ENCODE measurements at regions not wholly inside any gene's neighbourhood (a gene's known extent, or its start where the extent isn't known, plus 50 kb on each side); places are given as distances from the start of the nearest gene placed in this dataset.
"Not testable (repeated sequence)": the region's sequence is repeated elsewhere in the genome, so short reads cannot be mapped to it uniquely, and the experiment has no call there.

DNA sequence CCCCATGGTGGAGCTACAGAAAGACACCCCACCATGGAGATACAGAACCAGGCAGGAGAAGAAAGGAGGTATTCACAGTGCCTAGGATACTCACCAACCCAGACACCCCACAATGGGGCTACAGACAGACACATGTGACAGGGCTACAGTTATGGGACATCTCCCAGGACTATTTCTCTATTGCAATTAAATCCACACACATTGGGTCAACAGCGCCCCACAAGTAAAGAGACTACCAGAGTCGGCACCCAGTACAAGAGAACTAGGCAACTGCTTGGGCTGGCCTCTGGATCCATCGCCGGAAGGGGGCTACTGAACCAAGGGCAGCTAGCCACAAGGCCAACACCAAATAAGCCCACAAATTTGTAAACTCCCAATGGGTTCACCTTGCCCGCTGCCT lies 310.1 kb upstream of the NCKAP5 start:
- Histone ChIP-seq H3K9me3 (ENCODE audit: control insufficient read depth in 2 of 2, low read length in 2 of 2) (no peaks in the 10 kb centered on the region), H3K4me1 (ENCODE audit: control insufficient read depth, insufficient read depth, low read length) (no peaks in the 10 kb centered on the region), H3K27ac (ENCODE audit: low read length) (no peak overlapping the region), H3K36me3 (ENCODE audit: control insufficient read depth in 2 of 2, insufficient read depth in 2 of 2, low read length in 2 of 2) (no peaks in the 10 kb centered on the region), H3K4me3 (ENCODE audit: low read length in 2 of 2) (no peak overlapping the region), H3K9ac (ENCODE audit: low read length in 2 of 2) (no peak overlapping the region), H3K27me3 (ENCODE audit: control insufficient read depth in 1 of 2, insufficient read depth in 2 of 2, low read length in 2 of 2) (peaks cover 0 to 5% of the 10 kb centered on the region in 2 donors)

DNA sequence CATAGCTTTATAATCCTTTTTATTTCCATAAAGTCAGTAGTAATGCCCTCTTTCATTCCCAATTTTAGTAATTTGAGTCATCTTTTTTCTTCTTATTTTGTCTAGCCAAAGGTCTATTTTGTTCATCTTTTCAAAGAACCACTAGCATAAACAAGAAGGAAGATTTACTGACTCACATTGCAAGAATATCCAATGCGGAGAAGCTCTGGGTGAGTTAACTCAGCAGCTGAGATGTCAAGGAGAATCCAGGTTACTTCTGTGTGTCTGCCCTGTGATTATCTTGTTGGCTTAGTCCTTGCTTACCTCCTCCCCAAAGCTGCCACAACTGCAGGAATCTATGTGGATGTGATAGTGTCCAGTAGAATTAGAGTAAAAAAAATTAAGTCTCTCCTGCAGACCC lies 311.4 kb upstream of the NCKAP5 start:
- Histone ChIP-seq H3K9me3 (ENCODE audit: control insufficient read depth in 2 of 2, low read length in 2 of 2) (no peaks in the 10 kb centered on the region), H3K27ac (ENCODE audit: low read length) (no peak overlapping the region), H3K4me3 (ENCODE audit: low read length in 2 of 2) (no peak overlapping the region), H3K27me3 (ENCODE audit: control insufficient read depth in 1 of 2, insufficient read depth in 2 of 2, low read length in 2 of 2) (peaks cover 0 to 5% of the 10 kb centered on the region in 2 donors), H3K4me1 (ENCODE audit: control insufficient read depth, insufficient read depth, low read length) (no peaks in the 10 kb centered on the region), H3K9ac (ENCODE audit: low read length in 2 of 2) (no peak overlapping the region), H3K36me3 (ENCODE audit: control insufficient read depth in 2 of 2, insufficient read depth in 2 of 2, low read length in 2 of 2) (no peaks in the 10 kb centered on the region)

DNA sequence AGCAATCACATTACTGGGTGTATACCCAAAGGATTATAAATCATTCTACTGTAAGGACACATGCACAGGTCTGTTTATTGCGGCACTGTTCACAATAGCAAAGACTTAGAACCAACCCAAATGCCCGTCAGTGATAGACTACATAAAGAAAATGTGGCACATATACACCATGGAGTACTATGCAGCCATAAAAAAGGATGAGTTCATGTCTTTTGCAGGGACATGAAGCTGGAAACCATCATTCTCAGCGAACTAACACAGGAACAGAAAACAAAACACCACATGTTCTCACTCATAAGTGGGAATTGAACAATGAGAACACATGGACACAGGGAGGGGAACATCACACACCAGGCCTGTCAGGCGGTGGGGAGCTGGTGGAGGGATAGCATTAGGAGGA lies 313.9 kb upstream of the NCKAP5 start:
- H3K9ac ChIP-seq (ENCODE audit: low read length in 2 of 2); H3K4me1 ChIP-seq (ENCODE audit: control insufficient read depth, insufficient read depth, low read length); H3K27ac ChIP-seq (ENCODE audit: low read length); H3K27me3 ChIP-seq (ENCODE audit: control insufficient read depth in 1 of 2, insufficient read depth in 2 of 2, low read length in 2 of 2); H3K36me3 ChIP-seq (ENCODE audit: control insufficient read depth in 2 of 2, insufficient read depth in 2 of 2, low read length in 2 of 2); H3K9me3 ChIP-seq (ENCODE audit: control insufficient read depth in 2 of 2, low read length in 2 of 2); H3K4me3 ChIP-seq (ENCODE audit: low read length in 2 of 2): not testable (repeated sequence)

DNA sequence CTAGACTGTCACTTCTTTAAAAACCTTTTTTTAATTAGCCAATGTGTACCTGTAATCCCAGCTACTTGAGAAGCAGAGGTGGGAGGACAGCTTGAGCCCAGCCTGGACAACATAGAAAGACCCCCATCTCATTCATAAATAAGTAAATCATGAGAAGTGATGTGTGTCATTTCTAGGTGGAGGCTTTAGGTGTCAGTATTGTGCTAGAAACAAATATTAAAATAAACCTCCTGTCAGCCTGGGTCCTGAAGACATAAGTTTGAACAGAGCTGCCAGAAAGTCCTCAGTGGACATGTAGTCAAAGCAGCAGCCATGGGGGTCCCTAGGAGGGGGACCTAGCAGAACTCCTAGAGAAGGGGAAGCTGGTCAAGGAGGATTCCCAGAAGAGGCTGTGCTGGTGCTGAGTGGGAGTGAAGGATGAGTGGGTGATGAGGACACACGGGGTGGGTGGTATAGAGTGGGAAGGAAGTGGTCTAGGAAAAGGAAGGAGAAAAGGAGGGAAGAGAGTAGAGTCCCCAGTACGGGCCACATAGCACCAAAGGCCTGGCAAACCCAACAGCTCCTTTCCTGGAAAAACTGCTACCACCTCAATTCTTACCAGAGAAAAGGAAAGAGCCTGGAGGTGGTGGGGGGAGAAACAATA lies 316.6 kb upstream of the NCKAP5 start:
- no peaks in the 10 kb centered on the region for H3K36me3 ChIP-seq (ENCODE audit: control insufficient read depth in 2 of 2, insufficient read depth in 2 of 2, low read length in 2 of 2)
- H3K4me3 ChIP-seq (ENCODE audit: low read length in 2 of 2): no peak overlapping the region
- H3K27ac ChIP-seq (ENCODE audit: low read length): no peak overlapping the region
- H3K9ac ChIP-seq (ENCODE audit: low read length in 2 of 2): no peak overlapping the region
- H3K9me3 ChIP-seq (ENCODE audit: control insufficient read depth in 2 of 2, low read length in 2 of 2): no peaks in the 10 kb centered on the region
- H3K4me1 ChIP-seq (ENCODE audit: control insufficient read depth, insufficient read depth, low read length): peaks cover 7% of the 10 kb centered on the region
- peaks cover 0 to 5% of the 10 kb centered on the region in 2 donors for H3K27me3 ChIP-seq (ENCODE audit: control insufficient read depth in 1 of 2, insufficient read depth in 2 of 2, low read length in 2 of 2)

DNA sequence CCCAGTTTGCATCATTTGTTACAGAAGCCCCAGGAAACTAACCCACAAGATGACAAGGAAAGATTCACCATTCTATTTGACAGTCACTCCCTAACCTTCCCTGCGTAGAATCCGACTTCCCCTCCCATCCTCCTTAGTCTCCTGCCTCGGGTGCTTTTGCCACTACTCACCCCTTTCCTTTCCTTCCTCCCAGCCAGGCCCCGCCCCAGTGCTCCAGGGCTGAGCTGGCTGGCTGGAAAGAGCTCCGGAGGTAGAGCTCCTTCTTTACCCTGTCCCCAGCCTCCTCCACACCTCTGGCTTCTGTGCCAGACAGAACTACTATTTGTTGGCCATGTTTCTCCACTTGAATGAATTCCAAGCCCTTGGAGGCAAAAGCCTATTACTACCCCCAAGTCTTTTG lies 317.6 kb upstream of the NCKAP5 start:
- H3K4me3 ChIP-seq (ENCODE audit: low read length in 2 of 2): no peak overlapping the region
- H3K9ac ChIP-seq (ENCODE audit: low read length in 2 of 2): no peak overlapping the region
- no peak overlapping the region for H3K27ac ChIP-seq (ENCODE audit: low read length)
- H3K4me1 ChIP-seq (ENCODE audit: control insufficient read depth, insufficient read depth, low read length): peaks cover 7% of the 10 kb centered on the region
- H3K27me3 ChIP-seq (ENCODE audit: control insufficient read depth in 1 of 2, insufficient read depth in 2 of 2, low read length in 2 of 2): peaks cover 0 to 5% of the 10 kb centered on the region in 2 donors
- no peaks in the 10 kb centered on the region for H3K9me3 ChIP-seq (ENCODE audit: control insufficient read depth in 2 of 2, low read length in 2 of 2)
- H3K36me3 ChIP-seq (ENCODE audit: control insufficient read depth in 2 of 2, insufficient read depth in 2 of 2, low read length in 2 of 2): no peaks in the 10 kb centered on the region

DNA sequence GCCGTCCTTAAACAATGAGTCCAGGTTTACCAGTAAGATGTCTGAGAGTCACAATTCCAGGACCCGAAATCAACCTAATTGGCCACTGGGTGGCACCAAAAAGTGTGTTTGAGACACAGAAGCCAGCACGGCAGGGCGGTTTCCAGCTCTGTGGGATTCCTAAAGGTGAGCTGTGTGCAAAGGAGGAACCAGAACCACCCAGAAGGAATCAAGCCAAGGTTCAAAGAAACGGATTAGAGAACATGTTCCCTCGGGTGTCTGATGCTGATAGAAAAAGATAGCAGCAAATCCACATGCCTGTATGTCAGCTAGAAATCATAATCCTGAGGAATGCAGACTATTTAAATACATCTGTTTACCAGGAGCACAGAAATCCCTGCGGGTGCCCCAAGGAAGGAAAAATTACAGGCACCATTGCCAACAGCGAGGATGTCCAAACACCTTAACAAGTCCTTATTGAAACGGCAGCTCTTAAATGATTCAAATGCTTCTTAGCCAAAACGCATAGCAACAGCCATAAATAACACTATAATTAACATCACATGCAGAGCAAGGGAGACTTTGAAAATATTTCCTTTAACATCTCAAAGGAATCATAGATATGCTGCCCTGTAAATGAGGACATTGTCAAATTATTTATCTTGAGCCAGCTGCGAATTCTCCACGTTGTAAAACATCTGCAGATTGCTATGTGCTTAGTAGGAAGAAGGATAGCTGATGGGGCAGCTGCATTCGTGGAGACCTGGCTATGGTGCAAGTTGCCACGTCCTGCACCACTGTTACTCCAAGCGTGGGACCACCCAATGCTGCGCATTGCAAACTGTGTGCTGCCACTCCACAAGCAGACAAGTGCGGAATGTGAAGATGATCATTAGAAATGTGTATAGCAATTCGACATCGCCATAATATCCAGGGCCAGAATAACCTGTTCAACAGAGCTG lies 318.7 kb upstream of the NCKAP5 start:
- H3K9ac ChIP-seq (ENCODE audit: low read length in 2 of 2): no peak overlapping the region
- H3K4me1 ChIP-seq (ENCODE audit: control insufficient read depth, insufficient read depth, low read length): peaks cover 7% of the 10 kb centered on the region
- H3K36me3 ChIP-seq (ENCODE audit: control insufficient read depth in 2 of 2, insufficient read depth in 2 of 2, low read length in 2 of 2): no peaks in the 10 kb centered on the region
- no peaks in the 10 kb centered on the region for H3K9me3 ChIP-seq (ENCODE audit: control insufficient read depth in 2 of 2, low read length in 2 of 2)
- no peak overlapping the region for H3K27ac ChIP-seq (ENCODE audit: low read length)
- no peaks in the 10 kb centered on the region for H3K27me3 ChIP-seq (ENCODE audit: control insufficient read depth in 1 of 2, insufficient read depth in 2 of 2, low read length in 2 of 2)
- H3K4me3 ChIP-seq (ENCODE audit: low read length in 2 of 2): peak overlapping the region in 1 of 2 donors; percentile 29

DNA sequence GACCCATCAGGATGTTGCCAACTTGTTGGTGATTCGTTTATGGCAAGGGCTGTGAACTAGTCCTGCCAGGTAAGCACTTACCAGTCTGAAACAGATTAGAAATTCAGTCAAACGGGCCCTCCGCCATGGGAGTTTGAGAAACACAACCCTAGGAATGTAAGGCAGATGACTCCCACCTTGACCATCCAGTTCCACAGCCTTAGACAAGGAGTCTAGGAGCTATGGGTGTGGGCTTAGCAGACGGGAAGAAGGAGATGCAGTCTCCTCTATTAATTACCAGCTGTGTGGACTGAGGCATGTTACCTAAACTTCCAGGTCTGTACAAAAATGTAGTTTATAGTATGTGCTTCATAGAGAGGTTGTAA lies 319.4 kb upstream of the NCKAP5 start:
- Histone ChIP-seq H3K9ac (ENCODE audit: low read length in 2 of 2) (no peak overlapping the region), H3K27ac (ENCODE audit: low read length) (no peak overlapping the region), H3K27me3 (ENCODE audit: control insufficient read depth in 1 of 2, insufficient read depth in 2 of 2, low read length in 2 of 2) (no peaks in the 10 kb centered on the region), H3K4me1 (ENCODE audit: control insufficient read depth, insufficient read depth, low read length) (peaks cover 7% of the 10 kb centered on the region), H3K9me3 (ENCODE audit: control insufficient read depth in 2 of 2, low read length in 2 of 2) (no peaks in the 10 kb centered on the region), H3K36me3 (ENCODE audit: control insufficient read depth in 2 of 2, insufficient read depth in 2 of 2, low read length in 2 of 2) (no peaks in the 10 kb centered on the region), H3K4me3 (ENCODE audit: low read length in 2 of 2) (no peak overlapping the region)

DNA sequence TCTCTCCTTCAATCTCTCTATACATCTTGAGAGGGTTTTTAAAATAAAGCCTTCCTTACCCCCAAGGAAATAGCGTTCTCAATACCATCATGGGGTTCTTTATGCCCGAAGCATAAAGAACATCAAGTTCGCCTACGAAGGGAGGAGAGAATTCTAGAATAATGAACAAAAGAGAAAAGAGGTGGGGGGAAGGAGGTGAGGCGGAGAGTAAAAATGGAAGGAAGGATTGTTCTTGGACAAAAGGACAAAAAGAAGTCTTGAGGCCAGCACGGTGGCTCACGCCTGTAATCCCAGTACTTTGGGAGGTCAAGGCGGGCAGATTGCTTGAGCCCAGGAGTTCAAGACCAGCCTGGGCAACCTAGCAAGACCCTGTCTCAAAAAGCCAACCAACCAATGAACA lies 319.8 kb upstream of the NCKAP5 start:
- H3K4me1 ChIP-seq (ENCODE audit: control insufficient read depth, insufficient read depth, low read length): peaks cover 7% of the 10 kb centered on the region
- no peak overlapping the region for H3K9ac ChIP-seq (ENCODE audit: low read length in 2 of 2)
- no peak overlapping the region for H3K27ac ChIP-seq (ENCODE audit: low read length)
- no peak overlapping the region for H3K4me3 ChIP-seq (ENCODE audit: low read length in 2 of 2)
- H3K36me3 ChIP-seq (ENCODE audit: control insufficient read depth in 2 of 2, insufficient read depth in 2 of 2, low read length in 2 of 2): no peaks in the 10 kb centered on the region
- no peaks in the 10 kb centered on the region for H3K27me3 ChIP-seq (ENCODE audit: control insufficient read depth in 1 of 2, insufficient read depth in 2 of 2, low read length in 2 of 2)
- H3K9me3 ChIP-seq (ENCODE audit: control insufficient read depth in 2 of 2, low read length in 2 of 2): no peaks in the 10 kb centered on the region

DNA sequence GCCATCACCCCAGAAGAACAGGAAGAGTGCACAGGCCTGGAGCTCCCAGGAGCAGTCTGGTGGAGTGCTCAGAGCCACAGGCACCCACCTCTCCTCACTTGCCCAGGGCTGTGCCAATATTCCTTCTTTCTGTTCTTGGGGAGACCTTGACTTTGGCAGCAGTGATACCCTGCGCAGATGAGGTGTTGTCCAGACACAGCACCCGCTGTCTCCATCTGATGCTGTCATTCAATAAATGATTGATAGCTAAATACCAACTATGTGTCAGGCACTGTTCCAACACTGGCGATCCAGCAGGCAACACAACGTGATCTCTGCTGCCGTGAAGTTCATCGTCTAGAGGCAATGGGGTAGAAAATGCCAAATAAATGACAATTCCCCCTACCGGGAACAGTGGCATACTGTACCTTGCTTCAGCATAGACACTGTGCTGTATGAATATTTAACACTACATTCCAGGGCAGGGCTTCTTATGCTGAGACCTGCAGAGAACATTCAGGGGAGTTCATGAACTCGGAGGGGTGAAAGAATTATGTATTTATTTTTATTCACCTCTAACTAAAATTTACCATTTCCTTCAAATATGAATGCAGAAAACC lies 320.5 kb upstream of the NCKAP5 start:
- Histone ChIP-seq H3K4me3 (ENCODE audit: low read length in 2 of 2) (no peak overlapping the region), H3K27me3 (ENCODE audit: control insufficient read depth in 1 of 2, insufficient read depth in 2 of 2, low read length in 2 of 2) (no peaks in the 10 kb centered on the region)

DNA sequence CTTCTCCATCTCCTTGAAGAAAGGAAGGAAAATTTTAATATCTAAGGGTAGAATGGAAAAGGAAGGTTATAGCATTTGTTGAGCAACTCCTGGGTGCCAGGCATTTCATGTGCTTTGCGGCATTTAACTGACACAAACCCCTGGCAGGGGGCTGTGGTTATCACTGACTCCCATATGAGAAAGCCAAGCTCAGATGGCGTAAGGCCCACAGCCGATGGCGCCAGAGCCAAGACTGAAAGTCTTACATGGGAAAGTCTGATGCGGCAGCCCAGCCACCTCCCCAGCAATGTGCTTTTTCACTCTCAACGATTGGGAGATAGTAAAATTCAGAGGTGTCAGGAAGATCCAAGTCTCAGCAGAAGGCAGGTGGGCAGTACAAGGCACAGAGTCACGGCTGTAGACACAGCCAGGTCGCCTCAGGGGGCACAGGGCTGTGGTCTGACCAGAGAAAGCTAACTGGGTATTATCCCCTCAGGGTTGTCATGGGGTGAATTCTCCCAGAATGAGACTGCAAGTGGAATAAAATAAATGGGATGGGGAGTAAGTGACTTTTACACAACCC lies 324.2 kb upstream of the NCKAP5 start:
- no peak overlapping the region for H3K4me3 ChIP-seq (ENCODE audit: low read length in 2 of 2)
- H3K36me3 ChIP-seq (ENCODE audit: control insufficient read depth in 2 of 2, insufficient read depth in 2 of 2, low read length in 2 of 2): no peaks in the 10 kb centered on the region
- H3K9ac ChIP-seq (ENCODE audit: low read length in 2 of 2): no peak overlapping the region
- H3K27ac ChIP-seq (ENCODE audit: low read length): no peak overlapping the region
- H3K27me3 ChIP-seq (ENCODE audit: control insufficient read depth in 1 of 2, insufficient read depth in 2 of 2, low read length in 2 of 2): no peaks in the 10 kb centered on the region
- H3K4me1 ChIP-seq (ENCODE audit: control insufficient read depth, insufficient read depth, low read length): no peaks in the 10 kb centered on the region
- no peaks in the 10 kb centered on the region for H3K9me3 ChIP-seq (ENCODE audit: control insufficient read depth in 2 of 2, low read length in 2 of 2)

More for the DNA sequence above, 320.5 kb upstream of the NCKAP5 start:
- H3K9me3 ChIP-seq (ENCODE audit: control insufficient read depth in 2 of 2, low read length in 2 of 2): no peaks in the 10 kb centered on the region
- peaks cover 7% of the 10 kb centered on the region for H3K4me1 ChIP-seq (ENCODE audit: control insufficient read depth, insufficient read depth, low read length)
- no peak overlapping the region for H3K27ac ChIP-seq (ENCODE audit: low read length)
- no peaks in the 10 kb centered on the region for H3K36me3 ChIP-seq (ENCODE audit: control insufficient read depth in 2 of 2, insufficient read depth in 2 of 2, low read length in 2 of 2)
- no peak overlapping the region for H3K9ac ChIP-seq (ENCODE audit: low read length in 2 of 2)
